Activated naive CD4-positive, alpha-beta T cell treated with anti-CD3 and anti-CD28 coated beads, Interleukin-2, amount 50 U/mL, for 72 hours (primary cell): ENCODE measurements at regions not wholly inside any gene's neighbourhood (a gene's known extent, or its start where the extent isn't known, plus 50 kb on each side); places are given as distances from the start of the nearest gene placed in this dataset.

Source experiments
- ATAC-seq, 2 donors: fragments of 150-1000 bp; cut with Tn5 transposase; 2 replicates each; pipeline ENCODE4 v1.10.0; 2021; ENCODE audit warnings: mild to moderate bottlenecking in 2 of 2, moderate library complexity in 2 of 2
- DNase-seq, 2 donors: peaks; one replicate each; pipeline ENCODE4 v3.0.0; 2021 to 2022; ENCODE audit warnings: low spot score in 2 of 2
- H3K27ac Mint-ChIP-seq, 2 donors: one replicate each; pipeline ENCODE4 v1.8.0; 2022; ENCODE audit warnings: mild to moderate bottlenecking in 2 of 2, mixed read lengths in 2 of 2
- H3K36me3 Mint-ChIP-seq, 2 donors: one replicate each; pipeline ENCODE4 v1.8.0; 2022; ENCODE audit warnings: mixed read lengths in 2 of 2
- H3K9me3 Mint-ChIP-seq, 2 donors: one replicate each; pipeline ENCODE4 v1.8.0; 2022; ENCODE audit warnings: mixed read lengths in 2 of 2

DNA sequence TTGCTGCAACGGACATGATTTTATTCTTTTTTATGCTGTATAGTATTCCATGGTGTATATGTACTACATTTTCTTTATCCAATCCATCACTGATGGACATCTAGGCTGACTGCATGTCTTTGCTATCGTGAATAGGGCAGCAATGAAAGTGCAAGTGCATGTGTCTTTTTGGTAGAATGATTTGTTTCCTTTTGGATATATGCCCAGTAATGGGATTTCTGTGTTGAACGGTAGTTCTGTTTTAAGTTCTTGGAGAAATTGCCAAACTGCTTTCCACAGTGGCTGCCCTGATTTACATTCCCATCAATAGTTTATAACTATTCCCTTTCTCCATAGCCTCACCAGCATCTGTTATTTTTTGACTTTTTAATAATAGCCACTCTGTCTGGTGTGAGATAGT, 99.7 kb upstream of the CRIM1 start:
- DNase-seq (no peak), ATAC-seq (no peak)
- Mint-ChIP-seq H3K9me3 (peaks cover 0 to 5% of the 10 kb centered on the region in 2 donors), H3K27ac (no peak overlapping the region), H3K36me3 (no peaks in the 10 kb centered on the region)

DNA sequence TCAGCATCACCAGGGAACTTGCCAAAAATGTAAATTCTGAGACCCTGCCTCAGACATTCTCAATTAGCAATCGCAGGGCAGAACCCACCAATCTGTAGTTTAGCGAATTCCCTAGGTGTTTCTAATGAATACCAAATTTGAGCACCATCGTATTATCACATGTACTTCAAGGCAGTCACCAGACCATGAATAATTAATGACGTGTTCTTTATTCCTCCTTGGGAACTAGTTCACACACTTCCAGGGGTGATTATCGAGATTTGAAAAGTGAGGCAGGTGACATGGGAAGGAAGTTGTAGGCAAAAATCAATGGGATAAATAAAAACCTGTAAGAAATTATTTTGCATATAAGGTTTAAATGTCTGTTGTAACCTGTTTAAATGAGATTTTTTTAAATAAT, 102.5 kb upstream of the CRIM1 start:
- Mint-ChIP-seq H3K9me3 (peaks cover 4 to 14% of the 10 kb centered on the region in 2 donors), H3K27ac (no peak overlapping the region), H3K36me3 (peaks cover 0 to 9% of the 10 kb centered on the region in 2 donors)
- no peak for DNase-seq
- no peak for ATAC-seq

GRCh38 chr2:36246320-36246990, 109.1 kb upstream of the CRIM1 start:
- Mint-ChIP-seq H3K27ac (peak overlapping the region; percentile 82 to 89), H3K36me3 (peaks cover 6 to 32% of the 10 kb centered on the region in 2 donors), H3K9me3 (peaks cover 4 to 13% of the 10 kb centered on the region in 2 donors)
- no peak for DNase-seq
- peak; percentile 89 to 93 for ATAC-seq

DNA sequence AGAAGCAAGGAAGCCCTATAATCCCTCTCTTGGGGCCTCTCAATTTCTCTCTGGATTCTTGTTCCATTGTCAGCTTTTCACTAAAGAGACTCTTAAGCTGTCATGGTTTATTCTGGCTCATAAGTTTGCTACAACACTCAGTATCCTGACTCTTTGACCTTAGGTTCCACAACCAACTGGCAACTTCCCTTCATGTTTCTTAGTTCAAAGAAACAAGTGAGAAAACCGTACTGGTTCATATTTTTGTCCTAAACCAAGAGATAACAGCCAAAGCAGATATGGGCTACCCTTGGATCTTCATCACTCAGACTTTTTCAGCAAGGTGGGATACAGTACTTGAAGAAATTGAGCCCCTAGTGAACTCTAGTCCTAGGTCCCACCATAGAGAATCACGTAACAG, 109.9 kb upstream of the CRIM1 start:
- no peak for ATAC-seq
- Mint-ChIP-seq H3K36me3 (peaks cover 6 to 32% of the 10 kb centered on the region in 2 donors), H3K9me3 (peaks cover 4 to 13% of the 10 kb centered on the region in 2 donors), H3K27ac (peak overlapping the region in 1 of 2 donors; percentile 82)
- DNase-seq = no peak

- DNase-seq (no peak), ATAC-seq (no peak)
- H3K36me3 Mint-ChIP-seq = peaks cover 6 to 16% of the 10 kb centered on the region in 2 donors
- H3K9me3 Mint-ChIP-seq = peaks cover 4 to 15% of the 10 kb centered on the region in 2 donors
- H3K27ac Mint-ChIP-seq = no peak overlapping the region
Measured at GRCh38 chr2:36238106-36238505, 117.5 kb upstream of the CRIM1 start.

DNA sequence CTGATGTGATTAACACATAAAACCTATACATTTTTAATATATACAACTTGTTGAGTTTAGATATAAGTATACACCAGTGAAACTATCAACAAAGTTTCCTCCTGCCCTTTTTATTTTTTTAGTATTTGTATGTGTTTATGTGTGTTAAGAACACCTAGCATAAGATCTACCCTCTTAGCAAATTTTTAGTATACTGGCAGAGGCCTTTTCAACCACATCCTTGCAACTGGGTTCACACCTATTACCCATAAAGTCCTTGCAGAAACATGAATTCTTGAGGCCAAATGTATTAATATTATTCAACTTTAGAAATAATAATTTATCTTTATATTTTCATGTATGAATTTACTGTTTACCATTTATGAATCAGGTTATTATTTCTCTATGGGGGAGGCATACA, 119.7 kb upstream of the CRIM1 start:
- DNase-seq (no peak), ATAC-seq (no peak)
- H3K27ac Mint-ChIP-seq = no peak overlapping the region
- peaks cover 0 to 10% of the 10 kb centered on the region in 2 donors for H3K36me3 Mint-ChIP-seq
- H3K9me3 Mint-ChIP-seq = peaks cover 4 to 15% of the 10 kb centered on the region in 2 donors

GRCh38 chr2:36235426-36235825, 120.2 kb upstream of the CRIM1 start:
- no peak for ATAC-seq
- H3K36me3 Mint-ChIP-seq = peaks cover 0 to 10% of the 10 kb centered on the region in 2 donors
- no peak for DNase-seq
- H3K27ac Mint-ChIP-seq = no peak overlapping the region
- H3K9me3 Mint-ChIP-seq = peaks cover 4 to 15% of the 10 kb centered on the region in 2 donors

DNA sequence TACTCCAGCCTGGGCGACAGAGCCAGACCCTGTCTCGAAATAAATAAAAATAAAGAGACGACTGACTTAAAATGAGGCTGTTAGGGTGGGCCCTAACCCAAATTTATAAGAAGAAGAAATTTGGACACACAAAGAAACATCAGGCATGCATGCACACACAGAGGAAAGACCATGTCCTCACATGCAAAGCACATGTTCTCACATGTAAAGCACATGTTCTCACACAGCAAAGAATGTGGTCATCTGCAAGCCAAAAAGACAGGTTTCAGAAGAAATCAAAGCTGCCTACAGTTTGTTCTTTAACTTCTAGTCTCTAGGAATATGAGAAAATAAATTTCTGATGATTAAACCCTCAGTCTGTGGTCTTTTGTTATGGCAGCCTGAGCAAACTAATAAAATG, 132.3 kb upstream of the CRIM1 start:
- Mint-ChIP-seq H3K9me3 (no peaks in the 10 kb centered on the region), H3K36me3 (no peaks in the 10 kb centered on the region), H3K27ac (no peak overlapping the region)
- ATAC-seq (no peak), DNase-seq (no peak)

DNA sequence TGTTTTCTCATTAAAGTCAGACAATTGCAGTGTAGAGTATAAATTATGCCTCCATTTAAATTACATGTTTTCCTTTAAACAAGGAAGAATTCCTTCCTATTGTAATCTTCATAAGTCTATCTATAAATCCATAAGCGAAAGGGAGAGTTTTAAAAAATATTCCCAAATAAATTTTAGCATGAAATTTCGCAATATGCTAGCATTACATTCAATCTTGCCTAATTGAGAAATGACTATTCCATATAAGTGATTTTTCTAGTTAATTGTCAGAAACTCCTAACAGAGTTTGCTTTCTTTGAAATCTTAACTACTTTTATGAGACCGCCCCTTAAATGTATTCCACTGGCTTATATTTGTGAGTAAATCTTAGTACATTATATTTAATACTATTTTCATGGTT, 133.1 kb upstream of the CRIM1 start:
- no peak for DNase-seq

GRCh38 chr2:36214691-36215090, 140.9 kb upstream of the CRIM1 start:
- DNase-seq (no peak), ATAC-seq (no peak)
- Mint-ChIP-seq H3K27ac (no peak overlapping the region), H3K36me3 (peaks cover 0 to 5% of the 10 kb centered on the region in 2 donors), H3K9me3 (peaks cover 4 to 8% of the 10 kb centered on the region in 2 donors)

More for the DNA sequence above, 133.1 kb upstream of the CRIM1 start:
- ATAC-seq = no peak
- no peaks in the 10 kb centered on the region for H3K36me3 Mint-ChIP-seq
- no peak overlapping the region for H3K27ac Mint-ChIP-seq
- no peaks in the 10 kb centered on the region for H3K9me3 Mint-ChIP-seq

DNA sequence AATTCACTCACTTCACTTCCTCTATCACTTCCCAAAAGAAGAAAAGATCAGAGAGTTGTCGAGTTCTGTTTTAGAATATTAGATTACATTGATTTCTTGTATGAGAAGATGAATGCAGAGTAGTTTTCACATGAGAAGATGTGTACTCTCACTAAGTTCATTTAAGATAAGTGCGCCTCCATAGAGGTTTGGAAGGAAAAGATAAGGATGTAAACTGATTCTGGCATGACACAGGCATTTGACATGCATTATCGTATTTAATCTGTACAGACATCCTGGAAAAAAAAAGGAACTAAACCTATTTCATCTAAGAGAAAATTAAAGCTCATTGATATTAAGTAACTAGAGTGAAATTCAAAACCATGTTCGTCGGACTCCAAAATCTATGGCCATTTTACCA, 152.2 kb upstream of the CRIM1 start:
- Mint-ChIP-seq H3K27ac (no peak overlapping the region), H3K36me3 (peaks cover 6 to 10% of the 10 kb centered on the region in 2 donors), H3K9me3 (peaks cover 15% of the 10 kb centered on the region in 2 donors)
- DNase-seq (no peak), ATAC-seq (no peak)

DNA sequence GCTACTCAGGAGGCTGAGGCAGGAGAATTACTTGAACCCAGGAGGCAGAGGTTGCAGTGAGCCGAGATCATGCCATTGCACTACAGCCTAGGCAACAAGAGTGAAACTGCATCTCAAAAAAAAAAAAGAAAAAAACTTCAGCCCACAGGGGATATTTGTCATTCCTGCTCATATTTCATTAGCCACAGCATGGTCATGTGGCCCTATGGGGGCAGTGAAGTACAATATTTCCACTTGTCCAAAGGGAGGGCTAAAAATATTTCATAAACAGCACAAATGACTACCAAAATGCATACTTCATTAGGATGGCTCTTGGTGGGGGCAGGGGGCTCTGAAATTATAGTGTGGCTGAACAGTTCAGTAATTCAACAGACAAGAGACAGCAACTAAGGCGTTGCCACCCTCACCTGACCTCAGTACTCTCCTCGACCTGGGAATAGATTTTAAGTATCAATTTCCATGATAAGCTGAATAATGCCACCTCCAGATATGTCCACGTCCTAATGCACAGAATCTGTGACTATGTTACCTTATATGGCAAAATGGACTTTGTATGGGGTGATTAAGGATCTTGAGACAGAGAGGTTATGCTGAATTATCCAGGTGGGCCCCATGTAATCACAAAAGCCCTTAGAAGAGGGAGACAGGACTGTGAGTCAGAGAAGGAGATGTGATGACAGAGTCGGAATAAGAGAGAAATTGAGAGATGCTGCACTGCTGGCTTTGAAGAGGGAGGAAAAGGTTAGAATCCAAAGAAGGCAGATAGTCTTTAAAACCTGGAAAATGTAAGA, 158.2 kb upstream of the CRIM1 start:
- Mint-ChIP-seq H3K27ac (no peak overlapping the region), H3K9me3 (peaks cover 15% of the 10 kb centered on the region in 2 donors), H3K36me3 (peaks cover 6 to 10% of the 10 kb centered on the region in 2 donors)
- ATAC-seq = no peak
- no peak for DNase-seq

- Mint-ChIP-seq H3K27ac (no peak overlapping the region), H3K9me3 (peaks cover 0 to under 1% of the 10 kb centered on the region in 2 donors), H3K36me3 (no peaks in the 10 kb centered on the region)
- ATAC-seq (no peak), DNase-seq (no peak)
Measured at GRCh38 chr2:36193680-36194079, 161.9 kb upstream of the CRIM1 start.

GRCh38 chr2:36192983-36193382, 162.6 kb upstream of the CRIM1 start:
- Mint-ChIP-seq H3K27ac (no peak overlapping the region), H3K9me3 (no peaks in the 10 kb centered on the region), H3K36me3 (no peaks in the 10 kb centered on the region)
- ATAC-seq (no peak), DNase-seq (no peak)

DNA sequence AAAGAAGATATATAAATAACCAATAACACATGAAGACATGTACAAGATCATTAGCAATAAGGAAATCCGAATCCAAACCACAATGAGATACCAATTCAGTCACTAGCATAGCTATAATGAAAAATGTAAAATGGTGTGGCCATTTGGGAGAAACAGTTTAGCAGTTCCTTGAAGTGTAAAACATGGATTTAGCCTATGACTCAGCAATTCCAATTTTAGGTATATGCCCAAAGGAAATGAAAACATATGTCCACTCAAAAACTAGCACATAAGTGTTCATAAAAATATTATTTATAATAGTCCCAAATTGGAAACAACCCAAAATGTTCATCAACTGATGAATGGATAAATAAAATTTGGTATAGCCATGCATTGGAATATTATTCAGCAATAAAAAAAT, 165.5 kb upstream of the CRIM1 start:
- H3K36me3 Mint-ChIP-seq = no peaks in the 10 kb centered on the region
- no peaks in the 10 kb centered on the region for H3K9me3 Mint-ChIP-seq

GRCh38 chr2:36185624-36186023, 170.0 kb upstream of the CRIM1 start:
- Mint-ChIP-seq H3K9me3 (no peaks in the 10 kb centered on the region), H3K36me3 (no peaks in the 10 kb centered on the region), H3K27ac (no peak overlapping the region)
- no peak for DNase-seq
- ATAC-seq = no peak

More for the DNA sequence above, 165.5 kb upstream of the CRIM1 start:
- ATAC-seq (no peak), DNase-seq (no peak)
- H3K27ac Mint-ChIP-seq = no peak overlapping the region

DNA sequence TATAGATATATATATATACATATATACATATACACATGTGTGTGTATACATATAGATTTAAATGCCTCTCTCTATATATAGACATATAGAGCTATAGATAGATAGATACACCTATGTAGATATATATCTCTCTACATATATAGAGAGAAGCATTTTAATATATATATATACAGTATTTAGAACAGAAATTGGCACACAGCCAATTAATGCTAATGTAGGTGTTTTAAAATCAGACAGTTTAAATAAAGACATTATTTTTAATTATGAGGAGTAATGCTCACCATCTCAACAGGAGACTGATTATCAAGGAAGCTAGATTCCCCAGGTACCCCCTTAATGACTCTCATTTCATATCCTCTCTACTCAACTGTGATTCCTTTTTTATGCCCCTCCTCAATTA, 170.7 kb upstream of the CRIM1 start:
- no peak for DNase-seq
- no peak for ATAC-seq
- Mint-ChIP-seq H3K27ac (no peak overlapping the region), H3K9me3 (no peaks in the 10 kb centered on the region), H3K36me3 (no peaks in the 10 kb centered on the region)
